Keratinocyte (primary cell): ENCODE measurements at regions not wholly inside any gene's neighbourhood (a gene's known extent, or its start where the extent isn't known, plus 50 kb on each side); places are given as distances from the start of the nearest gene placed in this dataset.

Experiments used
- DNase-seq: peaks from one replicate; pipeline ENCODE4 v3.0.0-alpha.2; 2011; ENCODE audit warnings: low read depth, missing footprints, low spot score
- FAIRE-seq: peaks from 2 replicates; lab custom pipeline; 2011; peaks lifted over from hg19 to GRCh38; lab: Jason Lieb, UNC
- H2AFZ ChIP-seq: 2 replicates; pipeline ENCODE4 v1.6.0; 2012; ENCODE audit warnings: low read length, control low read depth, inconsistent platforms; ENCODE audit not compliant: control insufficient read depth
- H3K27ac ChIP-seq: 2 replicates; pipeline ENCODE4 v1.5.1; 2011; ENCODE audit warnings: low read length; ENCODE audit not compliant: control insufficient read depth, insufficient read depth
- H3K27me3 ChIP-seq: 3 replicates; pipeline ENCODE4 v1.6.0; 2011; ENCODE audit warnings: low read length; ENCODE audit not compliant: control insufficient read depth, insufficient read depth; ENCODE audit errors: extremely low read depth
- H3K36me3 ChIP-seq, 2 experiments: 2 replicates in 1 of 2; 3 replicates in 1 of 2; pipeline ENCODE4 v1.5.1; 2011; ENCODE audit warnings: low read length in 2 of 2, mild to moderate bottlenecking in 1 of 2; ENCODE audit not compliant: control insufficient read depth in 2 of 2, insufficient read depth in 2 of 2; ENCODE audit errors: extremely low read depth in 1 of 2
- H3K4me1 ChIP-seq: 3 replicates; pipeline ENCODE4 v1.5.1; 2011; ENCODE audit warnings: low read length; ENCODE audit not compliant: control insufficient read depth, insufficient read depth; ENCODE audit errors: extremely low read depth
- H3K4me2 ChIP-seq: 3 replicates; pipeline ENCODE4 v1.6.0; 2011; ENCODE audit warnings: low read depth, low read length; ENCODE audit not compliant: control insufficient read depth, insufficient read depth; ENCODE audit errors: extremely low read depth
- H3K4me3 ChIP-seq, 3 experiments: fragments of 200-600 bp in 1 of 3; sonication (generic) in 1 of 3; 2 replicates in 2 of 3; 3 replicates in 1 of 3; pipeline ENCODE4 v1.5.1; 2011 to 2016; ENCODE audit warnings: low read length in 3 of 3, mild to moderate bottlenecking in 3 of 3, control low read depth in 2 of 3, inconsistent platforms in 1 of 3, low read depth in 1 of 3, mixed read lengths in 1 of 3, mixed run types in 1 of 3, moderate library complexity in 1 of 3; ENCODE audit not compliant: control insufficient read depth in 2 of 3, insufficient read depth in 2 of 3; ENCODE audit errors: extremely low read depth in 1 of 3
- H3K79me2 ChIP-seq: 2 replicates; pipeline ENCODE4 v1.6.0; 2012; ENCODE audit warnings: low read length; ENCODE audit not compliant: control insufficient read depth, insufficient read depth
- H3K9ac ChIP-seq: 3 replicates; pipeline ENCODE4 v1.6.0; 2011; ENCODE audit warnings: low read length; ENCODE audit not compliant: control insufficient read depth, insufficient read depth; ENCODE audit errors: extremely low read depth
- H3K9me1 ChIP-seq: 3 replicates; pipeline ENCODE4 v1.6.0; 2011; ENCODE audit warnings: low read length; ENCODE audit not compliant: control insufficient read depth, insufficient read depth; ENCODE audit errors: extremely low read depth
- H3K9me3 ChIP-seq: 2 replicates; pipeline ENCODE4 v1.5.1; 2012; ENCODE audit warnings: low read depth, low read length; ENCODE audit not compliant: control insufficient read depth
- H4K20me1 ChIP-seq: 3 replicates; pipeline ENCODE4 v1.6.0; 2011; ENCODE audit warnings: low read length; ENCODE audit not compliant: control insufficient read depth, insufficient read depth; ENCODE audit errors: extremely low read depth
- EZH2 ChIP-seq: IDR thresholded peaks from one replicate; pipeline ENCODE4 v1.6.1; 2012; ENCODE audit warnings: inconsistent platforms, mild to moderate bottlenecking, low read length, moderate library complexity
- dilution Hi-C: fragments of 300-500 bp; cut with MboI; formaldehyde crosslinking; loops from one replicate; pipeline ENCODE4 v1.7.0; 2020; ENCODE audit warnings: low sequenced_read_pairs; ENCODE audit not compliant: extremely low pct_ligation_motif_present
- TF ChIP-seq, protein P1 (sequence below), 3 experiments: IDR thresholded peaks in 1 of 3; conservative IDR thresholded peaks in 1 of 3; optimal IDR thresholded peaks in 1 of 3; 2 replicates in 2 of 3; 3 replicates in 1 of 3; pipeline versions ENCODE3 to v1.5.1; 2011; ENCODE audit warnings: low read length in 3 of 3, mild to moderate bottlenecking in 3 of 3, moderate library complexity in 2 of 3, control low read depth in 1 of 3, inconsistent platforms in 1 of 3; ENCODE audit not compliant: insufficient read depth in 2 of 3; ENCODE audit errors: extremely low read depth in 1 of 3

DNA sequence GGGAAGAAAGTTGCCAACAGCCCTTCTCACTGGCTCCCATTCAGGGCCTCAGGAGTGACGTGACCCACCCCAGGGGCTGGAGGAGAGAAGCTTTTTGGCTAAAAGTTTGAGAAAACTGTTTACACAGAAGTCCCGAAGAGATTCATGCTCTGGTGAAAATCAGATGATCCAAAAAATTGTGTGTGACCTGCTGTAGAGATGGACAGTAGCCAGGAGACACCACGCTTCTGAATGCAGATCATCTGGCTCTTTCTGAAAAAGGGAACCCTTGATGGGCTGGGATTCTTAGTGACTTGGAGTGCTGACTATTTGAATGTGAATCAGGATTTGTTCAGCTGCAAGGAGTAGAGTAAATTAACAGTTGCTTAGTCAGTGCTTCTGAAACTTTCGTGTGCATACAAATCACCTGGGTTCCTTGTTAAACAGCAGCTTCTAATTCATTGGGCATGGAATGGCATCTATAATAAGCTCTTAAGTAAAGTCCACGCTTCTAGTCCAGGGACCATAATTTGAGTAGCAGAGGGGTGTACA is 265.1 kb downstream of the PREX1 start:
- Histone ChIP-seq H3K4me1 (no peaks in the 10 kb centered on the region), H4K20me1 (no peaks in the 10 kb centered on the region), H3K36me3 (no peaks in the 10 kb centered on the region), H3K9me3 (no peaks in the 10 kb centered on the region), H3K9ac (no peak overlapping the region), H3K27me3 (no peaks in the 10 kb centered on the region), H3K79me2 (no peaks in the 10 kb centered on the region), H2AFZ (no peak overlapping the region), H3K9me1 (no peaks in the 10 kb centered on the region), H3K27ac (no peak overlapping the region), H3K4me2 (no peak overlapping the region), H3K4me3 (no peak overlapping the region)
- FAIRE-seq (no peak), DNase-seq (no peak)
- TF ChIP-seq EZH2 = no peak
- TF ChIP-seq, protein P1, sequence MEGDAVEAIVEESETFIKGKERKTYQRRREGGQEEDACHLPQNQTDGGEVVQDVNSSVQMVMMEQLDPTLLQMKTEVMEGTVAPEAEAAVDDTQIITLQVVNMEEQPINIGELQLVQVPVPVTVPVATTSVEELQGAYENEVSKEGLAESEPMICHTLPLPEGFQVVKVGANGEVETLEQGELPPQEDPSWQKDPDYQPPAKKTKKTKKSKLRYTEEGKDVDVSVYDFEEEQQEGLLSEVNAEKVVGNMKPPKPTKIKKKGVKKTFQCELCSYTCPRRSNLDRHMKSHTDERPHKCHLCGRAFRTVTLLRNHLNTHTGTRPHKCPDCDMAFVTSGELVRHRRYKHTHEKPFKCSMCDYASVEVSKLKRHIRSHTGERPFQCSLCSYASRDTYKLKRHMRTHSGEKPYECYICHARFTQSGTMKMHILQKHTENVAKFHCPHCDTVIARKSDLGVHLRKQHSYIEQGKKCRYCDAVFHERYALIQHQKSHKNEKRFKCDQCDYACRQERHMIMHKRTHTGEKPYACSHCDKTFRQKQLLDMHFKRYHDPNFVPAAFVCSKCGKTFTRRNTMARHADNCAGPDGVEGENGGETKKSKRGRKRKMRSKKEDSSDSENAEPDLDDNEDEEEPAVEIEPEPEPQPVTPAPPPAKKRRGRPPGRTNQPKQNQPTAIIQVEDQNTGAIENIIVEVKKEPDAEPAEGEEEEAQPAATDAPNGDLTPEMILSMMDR (optimal IDR thresholded peaks at IDR 0.05 in 1 of 3, IDR thresholded peaks at IDR 0.05 in 1 of 3, conservative IDR thresholded peaks at IDR 0.05 in 1 of 3; ENCODE audit: extremely low read depth in 1 of 3, insufficient read depth in 2 of 3, low read length in 3 of 3) = no peak
- dilution Hi-C loops = no loop called here

DNA sequence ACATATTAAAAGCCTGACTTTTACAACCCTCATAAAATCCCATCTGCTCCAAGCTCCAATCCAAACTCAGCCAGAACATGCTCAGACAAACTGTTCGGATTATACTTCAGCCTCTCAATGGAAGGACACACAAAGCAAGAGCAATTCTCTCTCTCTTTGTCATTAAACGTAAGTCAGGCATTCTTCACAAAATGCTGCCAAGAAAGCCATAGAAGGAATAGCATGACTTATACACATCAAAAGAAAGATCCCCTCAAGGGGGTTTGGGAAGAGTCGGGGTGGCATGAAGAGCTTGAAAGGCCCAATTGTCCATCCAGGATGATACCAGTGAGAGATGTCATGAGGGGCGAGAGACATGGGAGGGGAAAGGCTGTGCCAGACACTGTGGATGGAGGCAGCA is 268.9 kb downstream of the PREX1 start:
- H3K9me3 ChIP-seq = no peaks in the 10 kb centered on the region
- H3K4me1 ChIP-seq = no peaks in the 10 kb centered on the region
- peaks cover 5% of the 10 kb centered on the region for H3K27me3 ChIP-seq
- TF ChIP-seq EZH2 = no peak
- TF ChIP-seq, protein P1 (optimal IDR thresholded peaks at IDR 0.05 in 1 of 3, IDR thresholded peaks at IDR 0.05 in 1 of 3, conservative IDR thresholded peaks at IDR 0.05 in 1 of 3; ENCODE audit: extremely low read depth in 1 of 3, insufficient read depth in 2 of 3, low read length in 3 of 3) = no peak
- no peak overlapping the region for H2AFZ ChIP-seq
- dilution Hi-C loops = no loop called here
- H3K9me1 ChIP-seq = no peaks in the 10 kb centered on the region
- FAIRE-seq (no peak), DNase-seq (no peak)
- H3K4me3 ChIP-seq = no peak overlapping the region
- no peak overlapping the region for H3K27ac ChIP-seq
- H3K9ac ChIP-seq = no peak overlapping the region
- no peaks in the 10 kb centered on the region for H3K36me3 ChIP-seq
- no peaks in the 10 kb centered on the region for H3K79me2 ChIP-seq
- H3K4me2 ChIP-seq = no peak overlapping the region
- no peaks in the 10 kb centered on the region for H4K20me1 ChIP-seq
